ENCODE measurements at regions not wholly inside any gene's neighbourhood (a gene's known extent, or its start where the extent isn't known, plus 50 kb on each side); places are given as distances from the start of the nearest gene placed in this dataset.

- ATAC-seq (no peak), FAIRE-seq (no peak)
- CTCF ChIA-PET: interaction anchor here (0.8 kb wide), 1 partner anchor 12 kb away, joined by 3 read pairs; no protein-coding TSS in a partner anchor
These were observed 169.9 kb downstream of the BCL11A start for GRCh38 chr2:60383401-60384143.

GRCh38 chr2:60380411-60380810 lies 173.0 kb downstream of the BCL11A start:
- no peak overlapping the region for H3K27ac ChIP-seq
- no peaks in the 10 kb centered on the region for H3K9me3 ChIP-seq
- H3K4me2 ChIP-seq: no peak overlapping the region
- FAIRE-seq (no peak), DNase-seq (ENCODE audit: low read depth in 1 of 2, low spot score in 1 of 2) (no peak), ATAC-seq (no peak)
- CTCF ChIA-PET: no interaction called here
- POLR2A ChIA-PET: no interaction called here
- TF ChIP-seq JUN (IDR thresholded peaks at IDR 0.05) (no peak), POLR2AphosphoS2 (conservative IDR thresholded peaks at IDR 0.05; ENCODE audit: low read length) (no peak), ZNF302 (CRISPR knock-in tag; IDR thresholded peaks at IDR 0.05) (no peak), HOXB5 (CRISPR knock-in tag; IDR thresholded peaks at IDR 0.05) (no peak), ELK1 (IDR thresholded peaks at IDR 0.05; ENCODE audit: low read depth, low read length) (no peak), JUNB (IDR thresholded peaks at IDR 0.05) (no peak)
- 6% methylated on average over 2 of the region's 2 CpGs for WGBS (ENCODE audit: missing lambda C conversion rate)
- no peaks in the 10 kb centered on the region for H3K4me1 ChIP-seq
- no peak overlapping the region for H3K4me3 ChIP-seq

More at GRCh38 chr2:60383401-60384143, 169.9 kb downstream of the BCL11A start:
- Histone ChIP-seq H3K4me2 (no peak overlapping the region), H3K4me1 (no peaks in the 10 kb centered on the region), H3K27ac (no peak overlapping the region), H3K9me3 (no peaks in the 10 kb centered on the region), H3K4me3 (no peak overlapping the region)
- POLR2A ChIA-PET: no interaction called here
- DNase-seq (ENCODE audit: low read depth in 1 of 2, low spot score in 1 of 2): no peak
- TF ChIP-seq ZSCAN20 (CRISPR knock-in tag; IDR thresholded peaks at IDR 0.05): no peak
- TF ChIP-seq POLR2AphosphoS2 (conservative IDR thresholded peaks at IDR 0.05; ENCODE audit: low read length): no peak
- no peak for TF ChIP-seq FOSL2 (IDR thresholded peaks at IDR 0.05)
- TF ChIP-seq FOSL2 (CRISPR knock-in tag; IDR thresholded peaks at IDR 0.05): no peak
- no peak for TF ChIP-seq SMC3 (IDR thresholded peaks at IDR 0.05)
- no peak for TF ChIP-seq HEYL (CRISPR knock-in tag; IDR thresholded peaks at IDR 0.05)
- no peak for TF ChIP-seq CHD2 (IDR thresholded peaks at IDR 0.05; ENCODE audit: low read length, partially characterized antibody)
- no peak for TF ChIP-seq RAD21 (conservative IDR thresholded peaks at IDR 0.05 in 1 of 2, IDR thresholded peaks at IDR 0.05 in 1 of 2)
- TF ChIP-seq EP300 (IDR thresholded peaks at IDR 0.05): no peak
- no peak for TF ChIP-seq MAFK (IDR thresholded peaks at IDR 0.05; ENCODE audit: partially characterized antibody)
- TF ChIP-seq CTCF (IDR thresholded peaks at IDR 0.05): no peak
- no peak for TF ChIP-seq E2F6 (IDR thresholded peaks at IDR 0.05; ENCODE audit: borderline replicate concordance, low read depth)
- no peak for TF ChIP-seq EHF (CRISPR knock-in tag; IDR thresholded peaks at IDR 0.05)
- no peak for TF ChIP-seq ZC3H11A (IDR thresholded peaks at IDR 0.05)
- no peak for TF ChIP-seq USF2 (IDR thresholded peaks at IDR 0.05)
- WGBS (ENCODE audit: missing lambda C conversion rate): 40% methylated on average over 6 of the region's 6 CpGs

GRCh38 chr2:60379684-60380083 lies 173.8 kb downstream of the BCL11A start:
- WGBS (ENCODE audit: missing lambda C conversion rate): 45% methylated on average over 2 of the region's 2 CpGs
- H3K9me3 ChIP-seq: no peaks in the 10 kb centered on the region
- ChIA-PET POLR2A (no interaction called here), CTCF (no interaction called here)
- H3K27ac ChIP-seq: no peak overlapping the region
- FAIRE-seq: no peak
- no peaks in the 10 kb centered on the region for H3K4me1 ChIP-seq
- no peak overlapping the region for H3K4me2 ChIP-seq
- no peak for DNase-seq (ENCODE audit: low read depth in 1 of 2, low spot score in 1 of 2)
- H3K4me3 ChIP-seq: no peak overlapping the region
- ATAC-seq: no peak
- no peak for TF ChIP-seq ZFP36 (IDR thresholded peaks at IDR 0.05; ENCODE audit: borderline replicate concordance, partially characterized antibody)
- TF ChIP-seq TP53 (CRISPR knock-in tag; IDR thresholded peaks at IDR 0.05): no peak
- no peak for TF ChIP-seq CHD4 (IDR thresholded peaks at IDR 0.05; ENCODE audit: borderline replicate concordance)
- no peak for TF ChIP-seq HOXA7 (CRISPR knock-in tag; IDR thresholded peaks at IDR 0.05)
- no peak for TF ChIP-seq HDAC2 (IDR thresholded peaks at IDR 0.05)
- no peak for TF ChIP-seq NR3C1 (IDR thresholded peaks at IDR 0.05)
- no peak for TF ChIP-seq POLR2AphosphoS2 (conservative IDR thresholded peaks at IDR 0.05; ENCODE audit: low read length)

Data from A549 (cell line).